Caco-2 (cell line): ENCODE measurements at regions not wholly inside any gene's neighbourhood (a gene's known extent, or its start where the extent isn't known, plus 50 kb on each side); places are given as distances from the start of the nearest gene placed in this dataset.

Experiments used
- BruUV-seq: library from RNA; stranded (reverse); fragments of 400-500 nt; replicated peaks from 2 replicates; lab custom pipeline; 2021; lab: Mats Ljungman, UMichigan
- CTCF ChIA-PET: fragments of 300-600 bp; sonication (Branson Sonifier 250); formaldehyde crosslinking; loops from one replicate; lab custom pipeline; 2022; ENCODE audit warnings: antibody characterized with exemption; lab: Charles Lee
- POLR2A ChIA-PET: fragments of 300-600 bp; sonication (Branson Sonifier 250); formaldehyde crosslinking; loops from one replicate; lab custom pipeline; 2022; ENCODE audit warnings: antibody characterized with exemption; lab: Charles Lee
- DNase-seq, 2 experiments: peaks; one replicate each; pipeline versions ENCODE4 v3.0.0 to v3.0.0-alpha.2; 2020 to 2022
- H3K27me3 ChIP-seq: replicated peaks from 2 replicates; pipeline ENCODE4 v1.6.0; 2011; ENCODE audit warnings: low read length; ENCODE audit not compliant: control insufficient read depth, insufficient read depth
- H3K36me3 ChIP-seq: 2 replicates; pipeline ENCODE4 v1.5.1; 2011; ENCODE audit warnings: low read length; ENCODE audit not compliant: control insufficient read depth, insufficient read depth
- H3K4me1 ChIP-seq: fragments of 250-450 bp; sonication (Bioruptor Pico); 2 replicates; pipeline ENCODE4 v1.5.1; 2020; ENCODE audit warnings: mild to moderate bottlenecking
- H3K4me3 ChIP-seq: 2 replicates; pipeline ENCODE4 v1.5.1; 2011; ENCODE audit warnings: low read depth, mild to moderate bottlenecking, control low read depth, low read length
- H3K9me3 ChIP-seq: fragments of 250-450 bp; sonication (Bioruptor Pico); 2 replicates; pipeline ENCODE4 v1.5.1; 2020; ENCODE audit warnings: mild to moderate bottlenecking, moderate library complexity
- H3K27ac Mint-ChIP-seq: one replicate; pipeline ENCODE4 v1.8.0; 2022; ENCODE audit warnings: mixed read lengths; ENCODE audit not compliant: unreplicated experiment
- H3K27me3 Mint-ChIP-seq: one replicate; pipeline ENCODE4 v1.8.0; 2022; ENCODE audit warnings: mixed read lengths; ENCODE audit not compliant: insufficient read depth, unreplicated experiment
- H3K36me3 Mint-ChIP-seq: one replicate; pipeline ENCODE4 v1.8.0; 2022; ENCODE audit warnings: mild to moderate bottlenecking, mixed read lengths; ENCODE audit not compliant: insufficient read depth, unreplicated experiment
- H3K4me1 Mint-ChIP-seq: one replicate; pipeline ENCODE4 v1.8.0; 2022; ENCODE audit warnings: low read depth, mixed read lengths; ENCODE audit not compliant: unreplicated experiment
- H3K4me3 Mint-ChIP-seq: one replicate; pipeline ENCODE4 v1.8.0; 2022; ENCODE audit warnings: mild to moderate bottlenecking, moderate library complexity, mixed read lengths; ENCODE audit not compliant: unreplicated experiment
- H3K9me3 Mint-ChIP-seq: one replicate; pipeline ENCODE4 v1.8.0; 2022; ENCODE audit warnings: mixed read lengths; ENCODE audit not compliant: unreplicated experiment
- intact Hi-C: fragments of 100-400 bp; cut with micrococcal nuclease; formaldehyde crosslinking; loops from one replicate; pipeline ENCODE4 v1.10.0; 2022; ENCODE audit not compliant: unreplicated experiment
- TF ChIP-seq, protein P1 (sequence below), 2 experiments: fragments of 200-600 bp in 1 of 2; IDR thresholded peaks; 1 replicate in 1 of 2; 2 replicates in 1 of 2; pipeline versions ENCODE4 v1.5.1 to v1.8.0; 2011 to 2022; ENCODE audit warnings: antibody characterized with exemption in 1 of 2, control low read depth in 1 of 2, inconsistent platforms in 1 of 2, low read depth in 1 of 2, low read length in 1 of 2, mild to moderate bottlenecking in 1 of 2, moderate library complexity in 1 of 2; ENCODE audit not compliant: insufficient read depth in 1 of 2, severe bottlenecking in 1 of 2, unreplicated experiment in 1 of 2

DNA sequence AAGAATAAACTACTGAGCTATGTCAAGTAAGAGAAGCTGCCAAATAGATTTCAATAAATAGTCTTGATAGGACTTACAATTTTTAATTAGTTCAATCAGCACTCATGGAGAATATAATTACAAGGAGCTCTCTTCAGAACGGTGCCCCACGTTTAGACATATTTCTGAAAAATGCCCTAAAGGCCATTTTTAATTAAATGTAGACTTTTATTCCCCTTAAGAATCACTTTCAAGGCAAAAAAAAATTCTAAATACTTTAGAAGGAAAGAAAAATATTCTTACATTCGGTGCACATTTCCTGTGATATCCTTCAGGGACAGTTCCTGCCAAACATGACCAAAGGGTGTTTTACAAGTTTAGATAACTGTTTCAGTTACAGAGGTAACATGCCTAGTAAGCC, 202.5 kb upstream of the CDH7 start:
- Mint-ChIP-seq H3K36me3 (no peaks in the 10 kb centered on the region), H3K9me3 (no peaks in the 10 kb centered on the region), H3K27me3 (no peaks in the 10 kb centered on the region), H3K4me1 (no peaks in the 10 kb centered on the region), H3K27ac (no peak overlapping the region), H3K4me3 (no peak overlapping the region)
- DNase-seq = no peak
- Histone ChIP-seq H3K4me1 (no peaks in the 10 kb centered on the region), H3K27me3 (no peaks in the 10 kb centered on the region), H3K4me3 (no peak overlapping the region), H3K9me3 (no peaks in the 10 kb centered on the region), H3K36me3 (no peaks in the 10 kb centered on the region)
- TF ChIP-seq, protein P1, sequence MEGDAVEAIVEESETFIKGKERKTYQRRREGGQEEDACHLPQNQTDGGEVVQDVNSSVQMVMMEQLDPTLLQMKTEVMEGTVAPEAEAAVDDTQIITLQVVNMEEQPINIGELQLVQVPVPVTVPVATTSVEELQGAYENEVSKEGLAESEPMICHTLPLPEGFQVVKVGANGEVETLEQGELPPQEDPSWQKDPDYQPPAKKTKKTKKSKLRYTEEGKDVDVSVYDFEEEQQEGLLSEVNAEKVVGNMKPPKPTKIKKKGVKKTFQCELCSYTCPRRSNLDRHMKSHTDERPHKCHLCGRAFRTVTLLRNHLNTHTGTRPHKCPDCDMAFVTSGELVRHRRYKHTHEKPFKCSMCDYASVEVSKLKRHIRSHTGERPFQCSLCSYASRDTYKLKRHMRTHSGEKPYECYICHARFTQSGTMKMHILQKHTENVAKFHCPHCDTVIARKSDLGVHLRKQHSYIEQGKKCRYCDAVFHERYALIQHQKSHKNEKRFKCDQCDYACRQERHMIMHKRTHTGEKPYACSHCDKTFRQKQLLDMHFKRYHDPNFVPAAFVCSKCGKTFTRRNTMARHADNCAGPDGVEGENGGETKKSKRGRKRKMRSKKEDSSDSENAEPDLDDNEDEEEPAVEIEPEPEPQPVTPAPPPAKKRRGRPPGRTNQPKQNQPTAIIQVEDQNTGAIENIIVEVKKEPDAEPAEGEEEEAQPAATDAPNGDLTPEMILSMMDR (IDR thresholded peaks at IDR 0.05; ENCODE audit: insufficient read depth in 1 of 2, low read depth in 1 of 2, low read length in 1 of 2, severe bottlenecking in 1 of 2, unreplicated experiment in 1 of 2) = no peak
- BruUV-seq = no TSS peak
- CTCF ChIA-PET = no interaction called here
- POLR2A ChIA-PET = no interaction called here
- intact Hi-C loops = no loop called here

DNA sequence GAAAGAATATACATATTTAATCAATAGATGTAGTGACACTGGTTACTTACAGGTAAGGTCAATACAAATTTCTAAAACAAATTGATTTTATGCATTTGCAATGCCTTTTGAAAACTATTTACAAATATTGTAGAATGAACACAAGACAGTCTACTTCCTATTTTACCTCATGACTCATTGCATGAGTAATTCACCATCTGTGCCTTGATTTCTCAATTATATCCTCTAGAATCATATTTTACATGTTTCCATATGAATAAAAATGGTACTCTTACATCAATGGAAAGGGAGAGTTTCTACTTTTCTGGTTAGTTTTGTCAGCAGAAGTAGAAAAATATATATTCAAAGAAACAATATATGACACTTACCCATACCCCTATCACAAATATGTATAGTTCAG, 203.8 kb upstream of the CDH7 start:
- TF ChIP-seq, protein P1 (IDR thresholded peaks at IDR 0.05; ENCODE audit: insufficient read depth in 1 of 2, low read depth in 1 of 2, low read length in 1 of 2, severe bottlenecking in 1 of 2, unreplicated experiment in 1 of 2) = no peak
- Histone ChIP-seq H3K27me3 (no peaks in the 10 kb centered on the region), H3K36me3 (no peaks in the 10 kb centered on the region), H3K9me3 (no peaks in the 10 kb centered on the region), H3K4me1 (no peaks in the 10 kb centered on the region), H3K4me3 (no peak overlapping the region)
- no peaks in the 10 kb centered on the region for H3K27me3 Mint-ChIP-seq
- no peak overlapping the region for H3K4me3 Mint-ChIP-seq
- no peaks in the 10 kb centered on the region for H3K36me3 Mint-ChIP-seq
- POLR2A ChIA-PET = no interaction called here
- no peaks in the 10 kb centered on the region for H3K9me3 Mint-ChIP-seq
- no TSS peak for BruUV-seq
- no peaks in the 10 kb centered on the region for H3K4me1 Mint-ChIP-seq
- intact Hi-C loops = no loop called here
- H3K27ac Mint-ChIP-seq = no peak overlapping the region
- CTCF ChIA-PET = no interaction called here
- no peak for DNase-seq

DNA sequence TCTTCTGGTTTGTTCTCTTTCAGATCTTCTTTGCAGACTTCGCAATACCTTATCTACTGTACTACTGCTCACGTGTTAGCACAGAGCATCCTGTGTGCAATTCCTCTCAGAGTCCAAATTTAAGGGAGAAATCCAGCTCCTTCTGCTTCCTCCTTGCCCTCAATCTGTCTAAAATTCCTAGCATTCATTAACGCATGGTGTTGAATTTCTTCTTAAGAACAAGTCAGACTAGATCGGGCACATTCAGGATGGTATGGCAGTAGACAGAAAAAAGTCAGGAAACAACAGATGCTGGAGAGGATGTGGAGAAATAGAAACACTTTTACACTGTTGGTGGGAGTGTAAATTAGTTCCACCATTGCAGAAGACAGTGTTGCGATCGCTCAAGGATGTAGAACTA, 206.1 kb upstream of the CDH7 start:
- ChIA-PET POLR2A (no interaction called here), CTCF (no interaction called here)
- intact Hi-C loops = no loop called here
- Histone ChIP-seq H3K9me3 (no peaks in the 10 kb centered on the region), H3K4me3 (no peak overlapping the region), H3K27me3 (no peaks in the 10 kb centered on the region), H3K36me3 (no peaks in the 10 kb centered on the region), H3K4me1 (no peaks in the 10 kb centered on the region)
- no TSS peak for BruUV-seq
- Mint-ChIP-seq H3K36me3 (no peaks in the 10 kb centered on the region), H3K9me3 (no peaks in the 10 kb centered on the region), H3K4me3 (no peak overlapping the region), H3K4me1 (no peaks in the 10 kb centered on the region), H3K27ac (no peak overlapping the region), H3K27me3 (no peaks in the 10 kb centered on the region)
- no peak for DNase-seq
- TF ChIP-seq, protein P1 (IDR thresholded peaks at IDR 0.05; ENCODE audit: insufficient read depth in 1 of 2, low read depth in 1 of 2, low read length in 1 of 2, severe bottlenecking in 1 of 2, unreplicated experiment in 1 of 2) = no peak
